ENCODE measurements at regions not wholly inside any gene's neighbourhood (a gene's known extent, or its start where the extent isn't known, plus 50 kb on each side); places are given as distances from the start of the nearest gene placed in this dataset.

DNA sequence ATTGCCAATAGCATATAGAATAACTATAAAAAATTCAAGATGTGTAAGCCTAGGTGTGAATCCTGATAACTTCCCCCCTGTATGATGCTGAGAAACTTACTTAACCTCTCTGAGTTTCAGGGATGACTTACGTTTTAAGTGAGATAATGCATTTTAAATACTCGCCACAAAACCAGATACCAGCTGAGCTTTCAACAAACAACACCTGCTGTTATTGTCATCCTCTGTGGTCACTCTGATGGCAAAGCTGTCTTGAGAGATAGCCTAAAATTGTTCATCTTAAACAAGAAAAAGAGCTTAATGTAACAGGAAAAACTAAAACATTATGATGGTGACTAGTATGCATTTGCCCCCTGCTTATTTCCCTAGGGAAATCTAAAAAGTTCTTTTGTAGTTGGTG lies 131.5 kb downstream of the RAD51AP2 start:
- no peak for DNase-seq
- Histone ChIP-seq H3K9me3 (ENCODE audit: severe bottlenecking) (no peaks in the 10 kb centered on the region), H3K27ac (no peak overlapping the region), H3K27me3 (ENCODE audit: insufficient read depth, low read depth, severe bottlenecking) (no peaks in the 10 kb centered on the region), H3K36me3 (no peaks in the 10 kb centered on the region), H3K4me3 (ENCODE audit: low read depth, low read length) (no peak overlapping the region)
- TF ChIP-seq, protein P1, sequence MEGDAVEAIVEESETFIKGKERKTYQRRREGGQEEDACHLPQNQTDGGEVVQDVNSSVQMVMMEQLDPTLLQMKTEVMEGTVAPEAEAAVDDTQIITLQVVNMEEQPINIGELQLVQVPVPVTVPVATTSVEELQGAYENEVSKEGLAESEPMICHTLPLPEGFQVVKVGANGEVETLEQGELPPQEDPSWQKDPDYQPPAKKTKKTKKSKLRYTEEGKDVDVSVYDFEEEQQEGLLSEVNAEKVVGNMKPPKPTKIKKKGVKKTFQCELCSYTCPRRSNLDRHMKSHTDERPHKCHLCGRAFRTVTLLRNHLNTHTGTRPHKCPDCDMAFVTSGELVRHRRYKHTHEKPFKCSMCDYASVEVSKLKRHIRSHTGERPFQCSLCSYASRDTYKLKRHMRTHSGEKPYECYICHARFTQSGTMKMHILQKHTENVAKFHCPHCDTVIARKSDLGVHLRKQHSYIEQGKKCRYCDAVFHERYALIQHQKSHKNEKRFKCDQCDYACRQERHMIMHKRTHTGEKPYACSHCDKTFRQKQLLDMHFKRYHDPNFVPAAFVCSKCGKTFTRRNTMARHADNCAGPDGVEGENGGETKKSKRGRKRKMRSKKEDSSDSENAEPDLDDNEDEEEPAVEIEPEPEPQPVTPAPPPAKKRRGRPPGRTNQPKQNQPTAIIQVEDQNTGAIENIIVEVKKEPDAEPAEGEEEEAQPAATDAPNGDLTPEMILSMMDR (IDR thresholded peaks at IDR 0.05; ENCODE audit: low read depth, low read length) = no peak

DNA sequence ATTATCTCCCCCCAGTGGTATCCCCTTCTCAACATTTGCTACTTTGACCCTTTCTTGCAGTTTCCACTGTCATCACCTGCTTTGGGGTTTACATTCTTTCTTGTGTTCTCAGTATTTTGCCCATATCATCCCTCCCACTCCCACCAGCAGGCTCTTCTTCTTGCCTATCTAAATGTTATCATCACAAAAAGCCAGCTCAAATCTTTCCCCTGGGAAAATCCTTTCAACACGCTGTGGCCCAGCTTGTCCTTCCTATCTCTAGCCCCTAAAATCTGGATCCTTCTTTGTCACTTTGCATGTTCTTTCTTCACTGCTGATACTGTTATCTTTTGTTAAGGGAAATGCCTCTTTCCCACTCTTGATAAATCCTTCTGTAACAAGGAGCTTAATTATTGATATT lies 138.2 kb downstream of the RAD51AP2 start:
- Histone ChIP-seq H3K27me3 (ENCODE audit: insufficient read depth, low read depth, severe bottlenecking) (no peaks in the 10 kb centered on the region), H3K4me3 (ENCODE audit: low read depth, low read length) (no peak overlapping the region), H3K36me3 (no peaks in the 10 kb centered on the region), H3K27ac (no peak overlapping the region), H3K9me3 (ENCODE audit: severe bottlenecking) (no peaks in the 10 kb centered on the region)
- DNase-seq = no peak
- TF ChIP-seq, protein P1 (IDR thresholded peaks at IDR 0.05; ENCODE audit: low read depth, low read length) = no peak

DNA sequence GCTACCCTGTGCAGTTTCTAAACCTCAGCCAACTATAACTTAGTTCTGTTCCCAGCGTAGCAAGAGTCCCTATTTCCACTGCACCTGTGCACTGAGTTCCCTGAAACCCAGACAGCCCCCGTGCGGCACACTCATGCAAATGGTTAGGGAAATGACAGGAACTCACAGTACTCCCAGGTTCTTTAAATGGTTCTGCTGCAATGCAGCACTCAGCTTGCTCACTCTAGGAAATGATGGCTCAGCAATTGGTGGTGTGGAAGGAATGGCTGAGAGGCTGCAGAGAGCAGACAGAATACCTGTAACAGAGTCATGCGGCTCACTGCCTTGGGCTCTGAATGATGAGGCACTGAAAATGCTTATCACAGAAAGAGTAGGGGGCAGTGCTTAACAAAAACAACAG lies 143.0 kb downstream of the RAD51AP2 start:
- H3K36me3 ChIP-seq = no peaks in the 10 kb centered on the region
- TF ChIP-seq, protein P1 (IDR thresholded peaks at IDR 0.05; ENCODE audit: low read depth, low read length) = no peak
- DNase-seq = no peak
- no peak overlapping the region for H3K27ac ChIP-seq
- H3K27me3 ChIP-seq (ENCODE audit: insufficient read depth, low read depth, severe bottlenecking) = no peaks in the 10 kb centered on the region
- no peak overlapping the region for H3K4me3 ChIP-seq (ENCODE audit: low read depth, low read length)
- H3K9me3 ChIP-seq (ENCODE audit: severe bottlenecking) = peaks cover 4% of the 10 kb centered on the region

DNA sequence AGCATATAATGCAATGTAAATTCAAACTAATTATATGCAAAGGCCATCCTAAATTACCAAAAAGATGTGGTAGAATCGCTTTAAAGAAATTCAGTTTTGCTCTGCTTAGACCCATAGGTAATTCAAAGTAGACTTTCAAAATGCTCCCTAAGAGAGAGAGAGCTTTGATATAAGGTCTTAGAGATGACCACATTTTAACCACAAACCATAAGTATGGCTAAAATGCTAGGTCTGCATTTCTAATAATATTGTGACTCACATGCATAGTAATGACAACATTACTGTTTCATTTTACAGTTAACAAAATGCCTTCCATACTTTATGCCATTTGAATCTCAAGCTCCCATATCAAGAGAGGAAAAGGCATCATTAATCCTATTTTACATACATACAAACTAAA lies 144.5 kb downstream of the RAD51AP2 start:
- no peak overlapping the region for H3K27ac ChIP-seq
- H3K9me3 ChIP-seq (ENCODE audit: severe bottlenecking) = peaks cover 8% of the 10 kb centered on the region
- H3K27me3 ChIP-seq (ENCODE audit: insufficient read depth, low read depth, severe bottlenecking) = no peaks in the 10 kb centered on the region
- DNase-seq = no peak
- no peak overlapping the region for H3K4me3 ChIP-seq (ENCODE audit: low read depth, low read length)
- TF ChIP-seq, protein P1 (IDR thresholded peaks at IDR 0.05; ENCODE audit: low read depth, low read length) = no peak
- no peaks in the 10 kb centered on the region for H3K36me3 ChIP-seq

DNA sequence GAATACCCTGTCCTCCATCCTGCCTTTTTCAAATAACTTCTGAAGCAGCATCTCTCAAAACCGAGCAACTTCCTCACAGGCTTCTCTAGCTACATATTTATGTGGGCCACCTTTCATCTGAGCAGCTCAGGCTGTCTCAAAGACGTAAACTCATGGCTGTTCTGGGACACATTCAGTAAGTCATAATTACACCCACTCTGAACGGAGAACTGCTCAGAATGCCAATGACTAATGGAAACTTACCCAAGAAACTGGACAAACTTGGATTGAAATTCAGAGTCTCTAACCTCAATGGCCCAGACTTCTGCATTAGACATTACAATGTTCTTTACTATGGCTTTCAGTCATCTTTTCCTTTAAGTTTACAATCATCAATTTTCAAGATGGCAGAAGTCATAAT lies 145.2 kb downstream of the RAD51AP2 start:
- Histone ChIP-seq H3K27ac (no peak overlapping the region), H3K4me3 (ENCODE audit: low read depth, low read length) (no peak overlapping the region), H3K36me3 (no peaks in the 10 kb centered on the region), H3K27me3 (ENCODE audit: insufficient read depth, low read depth, severe bottlenecking) (no peaks in the 10 kb centered on the region), H3K9me3 (ENCODE audit: severe bottlenecking) (peaks cover 8% of the 10 kb centered on the region)
- TF ChIP-seq, protein P1 (IDR thresholded peaks at IDR 0.05; ENCODE audit: low read depth, low read length) = no peak
- DNase-seq = no peak

DNA sequence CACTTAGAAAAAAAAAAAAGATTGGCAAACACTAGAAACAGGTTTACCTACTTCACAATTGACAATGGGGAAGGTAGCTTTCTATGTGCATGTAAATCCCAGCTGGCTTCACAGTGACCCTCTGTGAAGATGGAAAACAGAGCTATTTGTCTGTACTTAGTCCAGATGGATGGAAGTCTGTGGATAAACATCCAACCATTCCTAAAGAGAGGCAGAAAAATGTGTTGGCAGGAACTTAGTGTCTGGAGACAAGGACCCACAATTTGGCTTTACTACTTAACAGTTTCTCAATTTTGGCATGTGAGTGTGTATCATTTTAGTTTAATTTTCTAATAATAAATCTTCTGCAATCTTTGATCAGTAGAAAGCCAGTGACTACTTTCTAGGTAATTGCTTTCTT lies 154.4 kb downstream of the RAD51AP2 start:
- Histone ChIP-seq H3K9me3 (ENCODE audit: severe bottlenecking) (peaks cover 2% of the 10 kb centered on the region), H3K27ac (no peak overlapping the region), H3K4me3 (ENCODE audit: low read depth, low read length) (no peak overlapping the region), H3K27me3 (ENCODE audit: insufficient read depth, low read depth, severe bottlenecking) (no peaks in the 10 kb centered on the region), H3K36me3 (no peaks in the 10 kb centered on the region)
- TF ChIP-seq, protein P1 (IDR thresholded peaks at IDR 0.05; ENCODE audit: low read depth, low read length) = no peak
- no peak for DNase-seq

All from WERI-Rb-1 (cell line).